Astrocyte (in vitro differentiated cells and primary cell): ENCODE measurements at regions not wholly inside any gene's neighbourhood (a gene's known extent, or its start where the extent isn't known, plus 50 kb on each side); places are given as distances from the start of the nearest gene placed in this dataset.
"Not testable (repeated sequence)": the region's sequence is repeated elsewhere in the genome, so short reads cannot be mapped to it uniquely, and the experiment has no call there.

Experiments used
- CTCF ChIP-seq: IDR thresholded peaks from 2 replicates; pipeline ENCODE4 v1.5.1; 2011; ENCODE audit warnings: low read depth, mild to moderate bottlenecking, inconsistent platforms, low read length, moderate library complexity; ENCODE audit not compliant: insufficient read depth
- EZH2 ChIP-seq: IDR thresholded peaks from 2 replicates; pipeline ENCODE4 v1.6.1; 2012; ENCODE audit warnings: mild to moderate bottlenecking, low read length, inconsistent platforms; ENCODE audit not compliant: insufficient read depth

DNA sequence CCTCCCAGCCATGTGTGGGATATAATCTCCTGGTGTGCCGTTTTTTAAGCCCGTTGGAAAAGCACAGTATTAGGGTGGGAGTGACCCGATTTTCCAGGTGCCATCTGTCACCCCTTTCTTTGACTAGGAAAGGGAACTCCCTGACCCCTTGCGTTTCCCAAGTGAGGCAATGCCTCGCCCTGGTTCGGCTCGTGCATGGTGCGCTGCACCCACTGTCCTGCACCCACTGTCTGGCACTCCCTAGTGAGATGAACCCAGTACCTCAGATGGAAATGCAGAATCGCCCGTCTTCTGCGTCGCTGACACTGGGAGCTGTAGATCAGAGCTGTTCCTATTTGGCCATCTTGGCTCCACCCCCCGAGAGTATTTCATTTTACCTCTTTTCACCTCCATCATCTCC, 1146.6 kb downstream of the BRINP3 start:
- not testable (repeated sequence) for TF ChIP-seq CTCF, EZH2
